Adrenal gland (tissue), 5 donors: ENCODE measurements at regions not wholly inside any gene's neighbourhood (a gene's known extent, or its start where the extent isn't known, plus 50 kb on each side); places are given as distances from the start of the nearest gene placed in this dataset.

Experiments used
- POLR2A ChIP-seq, 2 donors: fragments of 450-650 bp; IDR thresholded peaks; one replicate each; pipeline ENCODE4 v1.6.1; 2017; ENCODE audit warnings: antibody characterized with exemption in 2 of 2, mild to moderate bottlenecking in 2 of 2, moderate library complexity in 1 of 2
- TF ChIP-seq, protein P1 (sequence below), 6 experiments: fragments of 450-650 bp in 4 of 6; fragments of 200-600 bp in 2 of 6; sonication (generic) in 1 of 6; IDR thresholded peaks; 1 replicate in 5 of 6; 2 replicates in 1 of 6; pipeline versions ENCODE4 v1.5.1 to v1.8.0; 2016 to 2021; ENCODE audit warnings: antibody characterized with exemption in 6 of 6, mild to moderate bottlenecking in 2 of 6, moderate library complexity in 1 of 6
- donor health status: DM: no; HTN: no; CAD: no.

DNA sequence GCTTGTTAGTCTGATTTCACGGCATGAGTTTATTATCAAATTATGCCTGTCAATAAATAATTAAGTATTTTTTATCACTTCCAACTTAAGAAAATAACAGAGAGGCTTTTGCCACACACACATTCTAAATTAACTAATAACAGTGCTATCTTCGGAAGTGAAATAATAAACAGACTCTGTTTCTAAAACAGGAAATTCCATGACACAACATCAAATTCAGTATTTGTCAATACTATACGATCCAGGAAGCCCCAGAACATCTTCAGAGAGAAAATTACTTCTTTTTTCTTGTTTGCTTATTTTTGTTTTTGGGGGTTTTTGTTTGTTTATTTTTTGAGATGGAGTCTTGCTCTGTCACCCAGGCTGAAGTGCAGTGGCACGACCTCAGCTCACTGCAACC lies 150.7 kb upstream of the PRDM1 start:
- TF ChIP-seq, protein P1, sequence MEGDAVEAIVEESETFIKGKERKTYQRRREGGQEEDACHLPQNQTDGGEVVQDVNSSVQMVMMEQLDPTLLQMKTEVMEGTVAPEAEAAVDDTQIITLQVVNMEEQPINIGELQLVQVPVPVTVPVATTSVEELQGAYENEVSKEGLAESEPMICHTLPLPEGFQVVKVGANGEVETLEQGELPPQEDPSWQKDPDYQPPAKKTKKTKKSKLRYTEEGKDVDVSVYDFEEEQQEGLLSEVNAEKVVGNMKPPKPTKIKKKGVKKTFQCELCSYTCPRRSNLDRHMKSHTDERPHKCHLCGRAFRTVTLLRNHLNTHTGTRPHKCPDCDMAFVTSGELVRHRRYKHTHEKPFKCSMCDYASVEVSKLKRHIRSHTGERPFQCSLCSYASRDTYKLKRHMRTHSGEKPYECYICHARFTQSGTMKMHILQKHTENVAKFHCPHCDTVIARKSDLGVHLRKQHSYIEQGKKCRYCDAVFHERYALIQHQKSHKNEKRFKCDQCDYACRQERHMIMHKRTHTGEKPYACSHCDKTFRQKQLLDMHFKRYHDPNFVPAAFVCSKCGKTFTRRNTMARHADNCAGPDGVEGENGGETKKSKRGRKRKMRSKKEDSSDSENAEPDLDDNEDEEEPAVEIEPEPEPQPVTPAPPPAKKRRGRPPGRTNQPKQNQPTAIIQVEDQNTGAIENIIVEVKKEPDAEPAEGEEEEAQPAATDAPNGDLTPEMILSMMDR (IDR thresholded peaks at IDR 0.05), result no peak
- TF ChIP-seq POLR2A (IDR thresholded peaks at IDR 0.05), result no peak
